ENCODE measurements at regions not wholly inside any gene's neighbourhood (a gene's known extent, or its start where the extent isn't known, plus 50 kb on each side); places are given as distances from the start of the nearest gene placed in this dataset.

GRCh38 chr13:57352114-57352513 lies 185.1 kb downstream of the PRR20E start:
- Histone ChIP-seq H3K27ac (no peak overlapping the region), H3K4me2 (no peak overlapping the region), H3K4me1 (no peaks in the 10 kb centered on the region), H3K4me3 (no peak overlapping the region), H3K9me3 (no peaks in the 10 kb centered on the region)
- DNase-seq (ENCODE audit: low read depth in 1 of 2, low spot score in 1 of 2), result no peak
- 4% methylated on average over 1 of the region's 1 CpG for WGBS (ENCODE audit: missing lambda C conversion rate)
- no peak for TF ChIP-seq GATA3 (IDR thresholded peaks at IDR 0.05; ENCODE audit: borderline replicate concordance)
- no peak for TF ChIP-seq RARB (CRISPR knock-in tag; IDR thresholded peaks at IDR 0.05)
- TF ChIP-seq FOXS1 (CRISPR knock-in tag; IDR thresholded peaks at IDR 0.05), result no peak
- ChIA-PET CTCF (no interaction called here), POLR2A (no interaction called here)
- no peak for FAIRE-seq
- ATAC-seq, result no peak

GRCh38 chr13:57353831-57354230 lies 186.8 kb downstream of the PRR20E start:
- 1% methylated on average over 3 of the region's 3 CpGs for WGBS (ENCODE audit: missing lambda C conversion rate)
- no peak for ATAC-seq
- CTCF ChIA-PET, result no interaction called here

GRCh38 chr13:57375876-57376275 lies 208.9 kb downstream of the PRR20E start:
- DNase-seq (ENCODE audit: low read depth in 1 of 2, low spot score in 1 of 2) (no peak), FAIRE-seq (no peak), ATAC-seq (no peak)
- TF ChIP-seq CHD2 (IDR thresholded peaks at IDR 0.05; ENCODE audit: low read length, partially characterized antibody), result no peak
- no peak for TF ChIP-seq HES2 (IDR thresholded peaks at IDR 0.05)
- POLR2A ChIA-PET, result no interaction called here
- CTCF ChIA-PET, result no interaction called here
- 3% methylated on average over 2 of the region's 2 CpGs for WGBS (ENCODE audit: missing lambda C conversion rate)
- H3K4me3 ChIP-seq, result no peak overlapping the region
- no peak overlapping the region for H3K27ac ChIP-seq
- no peak overlapping the region for H3K4me2 ChIP-seq
- H3K9me3 ChIP-seq, result no peaks in the 10 kb centered on the region
- no peaks in the 10 kb centered on the region for H3K4me1 ChIP-seq

More at GRCh38 chr13:57353831-57354230, 186.8 kb downstream of the PRR20E start:
- Histone ChIP-seq H3K4me2 (no peak overlapping the region), H3K27ac (no peak overlapping the region), H3K4me3 (no peak overlapping the region), H3K4me1 (no peaks in the 10 kb centered on the region), H3K9me3 (no peaks in the 10 kb centered on the region)
- no peak for TF ChIP-seq FOSL2 (IDR thresholded peaks at IDR 0.05)
- TF ChIP-seq FOSL2 (CRISPR knock-in tag; IDR thresholded peaks at IDR 0.05), result no peak
- no peak for TF ChIP-seq NR3C1 (IDR thresholded peaks at IDR 0.05)
- TF ChIP-seq MYC (IDR thresholded peaks at IDR 0.05; ENCODE audit: borderline replicate concordance, low read length), result no peak
- no peak for TF ChIP-seq TFCP2L1 (CRISPR knock-in tag; IDR thresholded peaks at IDR 0.05)
- no peak for TF ChIP-seq FOSB (CRISPR knock-in tag; IDR thresholded peaks at IDR 0.05)
- TF ChIP-seq MAX (IDR thresholded peaks at IDR 0.05), result no peak
- no peak for TF ChIP-seq PBX3 (IDR thresholded peaks at IDR 0.05)
- TF ChIP-seq CEBPB (IDR thresholded peaks at IDR 0.05), result no peak
- TF ChIP-seq ZSCAN20 (CRISPR knock-in tag; IDR thresholded peaks at IDR 0.05), result no peak
- TF ChIP-seq HMGXB4 (CRISPR knock-in tag; IDR thresholded peaks at IDR 0.05; ENCODE audit: borderline replicate concordance), result no peak
- no peak for TF ChIP-seq PHF8 (IDR thresholded peaks at IDR 0.05; ENCODE audit: borderline replicate concordance, low read depth)
- TF ChIP-seq ELK1 (IDR thresholded peaks at IDR 0.05; ENCODE audit: low read depth, low read length), result no peak
- no peak for TF ChIP-seq CHD2 (IDR thresholded peaks at IDR 0.05; ENCODE audit: low read length, partially characterized antibody)
- no peak for TF ChIP-seq HES2 (IDR thresholded peaks at IDR 0.05)
- no peak for TF ChIP-seq EP300 (IDR thresholded peaks at IDR 0.05)
- TF ChIP-seq RFX5 (IDR thresholded peaks at IDR 0.05), result no peak
- DNase-seq (ENCODE audit: low read depth in 1 of 2, low spot score in 1 of 2) (no peak), FAIRE-seq (no peak)
- POLR2A ChIA-PET, result no interaction called here

All from A549 (cell line).